ENCODE measurements at regions not wholly inside any gene's neighbourhood (a gene's known extent, or its start where the extent isn't known, plus 50 kb on each side); places are given as distances from the start of the nearest gene placed in this dataset.
"Not testable (repeated sequence)": the region's sequence is repeated elsewhere in the genome, so short reads cannot be mapped to it uniquely, and the experiment has no call there.

DNA sequence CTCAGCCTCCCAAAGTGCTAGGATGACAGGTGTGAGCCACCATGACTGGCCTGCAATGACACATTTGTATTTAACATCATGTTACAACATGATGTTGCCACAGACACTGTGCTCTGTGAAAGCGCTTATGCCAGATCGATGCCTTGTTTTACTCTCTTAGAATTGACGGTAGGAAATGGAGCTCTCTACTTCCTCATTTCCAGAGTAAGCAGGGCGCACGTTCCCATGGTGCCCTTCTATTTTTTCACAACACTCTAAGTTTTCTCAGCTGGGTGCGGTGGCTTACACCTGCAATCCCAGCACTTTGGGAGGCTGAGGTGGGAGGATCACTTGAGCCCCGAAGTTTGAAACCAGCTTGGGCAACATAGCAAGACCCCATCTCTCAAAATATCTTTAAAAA lies 60.7 kb upstream of the DHRSX start:
- DNase-seq = no peak

DNA sequence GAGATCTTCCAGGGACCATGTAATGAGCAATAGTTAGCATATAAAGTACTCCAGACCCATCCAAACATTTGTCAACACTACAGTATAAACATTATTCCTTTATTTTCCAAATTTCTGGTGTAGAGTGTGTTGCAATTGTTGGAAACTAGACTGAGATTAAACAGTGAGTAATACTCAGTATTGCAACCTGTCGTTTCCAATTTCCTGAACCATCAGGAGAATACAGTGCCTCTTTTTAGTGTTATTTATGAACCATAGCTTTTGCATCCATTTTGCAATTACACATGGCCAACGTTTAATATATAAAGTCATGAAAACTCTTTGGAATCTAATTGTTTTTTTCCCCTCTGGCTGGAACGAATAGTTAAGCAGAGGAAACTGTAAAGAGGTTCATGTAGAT lies 58.3 kb upstream of the DHRSX start:
- DNase-seq = no peak

- no peak for DNase-seq
These were observed 54.1 kb upstream of the DHRSX start for GRCh38 chrX:2554891-2555290.

DNA sequence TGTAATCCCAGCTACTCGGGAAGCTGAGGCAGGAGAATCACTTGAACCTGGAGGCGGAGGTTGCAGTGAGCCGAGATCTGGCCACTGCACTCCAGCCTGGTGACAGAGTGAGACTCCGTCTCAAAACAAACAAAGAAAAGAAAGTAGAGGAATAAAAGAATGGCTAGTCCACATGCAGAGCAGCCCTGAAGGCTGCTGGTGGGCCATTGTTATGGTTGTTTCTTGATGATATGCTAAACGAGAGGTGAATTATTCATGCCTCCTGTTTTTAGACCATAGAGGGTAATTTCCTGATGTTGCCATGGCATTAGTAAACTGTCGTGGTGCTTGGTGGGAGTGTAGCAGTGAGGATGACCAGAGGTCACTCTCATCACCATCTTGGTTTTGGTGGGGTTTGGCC lies 53.3 kb upstream of the DHRSX start:
- DNase-seq = not testable (repeated sequence)

- DNase-seq = no peak
These were observed 51.9 kb upstream of the DHRSX start for GRCh38 chrX:2552621-2553201.

DNA sequence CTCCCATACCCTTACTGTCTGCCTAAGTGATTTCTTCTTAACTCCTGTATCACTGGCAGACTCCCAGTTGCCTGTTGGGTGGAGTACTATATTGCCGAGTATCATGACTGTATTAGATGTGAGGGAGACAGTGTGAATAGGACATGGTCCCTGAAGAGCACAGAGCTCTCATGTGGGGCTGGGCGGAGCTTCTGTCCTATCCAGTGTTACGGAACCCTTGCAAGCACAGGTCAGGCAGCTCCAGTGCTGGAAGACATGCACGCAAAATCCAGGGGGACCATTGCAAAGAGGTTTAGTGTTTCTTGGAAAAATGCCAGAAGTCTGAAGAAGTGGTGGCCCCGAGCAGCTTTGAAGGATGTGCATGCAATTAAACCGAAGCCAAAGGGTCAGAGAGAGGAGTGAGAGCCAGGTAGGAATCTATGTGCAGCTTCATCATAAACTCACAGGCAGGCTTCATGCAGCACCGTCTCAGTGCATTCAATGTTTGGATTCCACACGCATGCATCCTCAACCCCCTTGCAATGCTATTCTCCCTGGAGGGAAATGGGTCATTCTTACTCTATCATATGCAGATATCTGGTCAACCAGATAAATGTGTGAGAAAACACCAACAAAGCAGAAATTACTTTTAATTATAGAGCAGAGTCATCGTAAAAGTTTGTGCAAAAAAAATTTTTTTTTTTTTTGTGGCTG lies 49.7 kb upstream of the DHRSX start:
- DNase-seq = no peak
